Right forelimb (tissue), 1 donor: ENCODE measurements at regions not wholly inside any gene's neighbourhood (a gene's known extent, or its start where the extent isn't known, plus 50 kb on each side); places are given as distances from the start of the nearest gene placed in this dataset.

Experiments used
- DNase-seq: peaks from one replicate; pipeline ENCODE4 v3.0.0-alpha.2; 2018

DNA sequence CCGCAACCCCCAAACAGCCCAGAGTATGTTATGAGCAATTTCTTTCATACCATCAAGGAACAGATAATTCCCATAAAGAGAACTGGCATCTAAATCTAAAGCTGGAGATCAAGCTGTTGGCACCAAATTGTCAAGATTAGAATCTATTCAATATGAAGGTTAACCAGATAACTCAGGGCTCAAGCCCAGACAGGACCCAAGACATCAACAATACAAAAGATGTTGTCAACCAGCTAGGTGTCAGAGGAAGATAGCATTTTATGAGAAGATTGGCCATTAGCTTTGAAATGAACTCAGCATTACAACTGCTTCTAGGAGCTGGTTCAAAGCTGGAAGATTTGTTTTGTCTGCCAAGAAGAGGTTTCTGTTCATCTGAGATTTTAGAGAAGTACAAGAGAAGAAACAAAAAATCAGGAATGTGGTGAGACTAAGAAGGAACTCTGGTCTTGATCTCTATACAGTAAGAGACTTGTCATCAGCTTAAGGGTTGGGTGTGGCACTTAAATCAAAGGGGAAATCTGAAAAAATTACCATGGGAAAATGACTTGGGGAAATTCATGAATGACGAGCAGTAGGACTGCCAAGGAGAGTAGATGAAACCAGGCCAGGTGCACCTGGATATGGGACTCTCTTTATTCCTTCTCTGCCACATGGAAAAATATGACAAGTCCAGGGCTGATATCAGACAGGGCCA, 64.2 kb upstream of the COX10 start:
- no peak for DNase-seq

DNA sequence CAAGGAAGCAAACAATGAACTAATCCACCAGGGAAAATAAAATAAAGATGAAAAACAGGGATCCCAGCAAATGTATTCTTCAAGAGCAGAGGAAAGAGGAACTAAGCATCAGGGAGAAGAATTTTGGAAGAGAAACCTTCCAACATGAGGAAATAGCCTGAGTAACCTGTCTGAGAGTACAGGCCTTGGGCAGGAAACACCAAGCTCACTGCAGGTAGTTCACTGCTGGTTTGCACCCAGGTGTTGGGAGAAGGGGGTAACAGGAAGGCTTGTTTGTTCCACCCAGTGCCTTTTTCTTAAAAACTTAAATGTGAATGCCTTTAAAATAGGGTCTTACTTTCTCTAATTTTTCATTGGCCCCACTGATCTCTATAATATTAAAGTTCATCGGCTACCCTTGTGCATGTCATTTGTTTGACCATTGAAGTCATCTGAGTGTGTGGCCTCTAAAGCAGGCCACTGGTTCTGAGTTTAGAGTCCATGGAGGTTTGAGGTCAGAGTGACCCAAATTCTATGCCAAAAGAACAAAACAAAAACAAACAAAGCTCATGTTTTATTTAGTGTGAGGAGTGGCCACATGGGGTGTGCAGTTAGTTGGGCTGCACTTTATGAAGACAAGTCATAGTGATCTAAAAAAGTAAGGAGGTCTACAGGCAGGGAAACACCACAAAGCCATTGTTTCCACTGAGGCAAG, 62.9 kb upstream of the COX10 start:
- no peak for DNase-seq

DNA sequence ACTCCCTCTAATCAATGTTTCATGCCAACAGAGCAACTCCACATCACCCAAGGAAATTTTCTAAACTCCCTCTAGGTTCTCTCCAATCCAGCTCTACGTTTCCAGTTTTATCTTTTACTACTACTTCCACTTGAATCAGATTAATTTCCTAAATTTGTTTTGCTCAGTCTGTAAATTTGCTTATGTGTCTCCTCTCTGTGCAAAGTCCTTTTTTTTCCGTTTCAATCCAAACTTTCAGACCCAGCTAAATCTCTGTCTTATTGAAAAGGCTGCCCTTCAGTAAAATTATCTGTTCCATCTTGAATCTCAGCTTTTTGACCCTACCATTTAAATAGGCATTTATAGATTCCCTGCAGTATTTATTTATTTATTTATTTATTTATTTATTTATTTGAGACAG, 61.4 kb upstream of the COX10 start:
- DNase-seq = no peak

DNA sequence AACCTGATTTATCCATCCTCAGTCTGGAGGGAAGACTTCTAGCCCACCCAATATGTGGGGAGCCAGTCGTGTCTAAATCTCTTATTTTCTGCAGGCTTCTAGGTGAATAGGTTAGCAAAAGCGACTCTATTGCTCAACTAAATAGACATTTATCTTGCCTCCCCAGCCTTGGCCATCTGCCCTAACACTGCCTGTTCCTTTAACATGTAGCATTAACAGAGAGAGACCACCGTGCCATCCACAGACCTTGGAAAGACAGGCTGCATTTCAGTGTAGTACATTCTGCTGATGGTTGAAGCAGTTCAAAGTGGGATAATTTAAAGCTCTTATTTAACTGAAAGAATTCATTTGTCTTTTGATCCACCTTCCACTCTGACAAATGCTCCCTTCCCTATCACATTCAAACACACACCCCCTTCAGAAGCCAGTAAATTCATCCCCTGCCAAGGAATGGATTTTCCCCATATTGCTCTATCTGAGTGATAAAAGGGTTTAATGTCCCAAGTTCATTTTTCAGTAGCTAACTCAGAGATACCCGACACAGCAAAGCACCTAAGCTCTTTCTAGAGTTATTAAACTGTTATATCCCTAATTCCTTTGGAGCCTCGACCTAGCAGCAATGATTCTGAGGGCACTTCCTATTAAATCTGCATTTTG, 58.1 kb upstream of the COX10 start:
- no peak for DNase-seq

DNA sequence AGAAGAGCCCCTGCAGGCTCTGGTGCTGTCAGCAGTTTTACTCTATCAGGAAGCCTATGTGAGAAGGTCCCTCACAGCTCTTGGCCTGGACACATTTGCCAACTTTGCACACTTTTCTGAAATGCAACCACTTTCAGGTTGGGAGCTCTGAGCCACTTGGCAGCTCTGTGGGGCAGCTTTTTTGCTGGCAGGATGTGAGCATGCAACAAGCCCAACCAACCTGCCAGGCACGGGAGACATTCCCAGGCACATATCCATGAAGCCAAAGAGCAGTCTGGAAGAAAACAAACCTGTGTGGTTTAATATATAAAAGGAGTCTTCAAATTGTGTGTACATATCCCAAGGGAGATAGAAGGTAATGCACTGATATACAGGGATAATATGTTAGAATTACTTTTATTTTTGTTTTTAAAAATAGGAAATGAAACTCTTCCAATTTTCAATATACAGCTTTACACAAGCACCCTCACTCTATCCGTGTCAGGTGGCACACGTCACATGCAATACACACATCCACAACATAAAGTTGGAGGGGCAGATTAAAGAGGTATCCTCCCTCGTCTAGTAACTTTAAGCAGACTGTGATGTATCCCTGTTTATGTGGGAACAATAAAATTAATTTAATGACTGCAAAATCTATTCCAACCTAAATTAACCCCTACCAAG, 57.4 kb upstream of the COX10 start:
- DNase-seq = no peak

DNA sequence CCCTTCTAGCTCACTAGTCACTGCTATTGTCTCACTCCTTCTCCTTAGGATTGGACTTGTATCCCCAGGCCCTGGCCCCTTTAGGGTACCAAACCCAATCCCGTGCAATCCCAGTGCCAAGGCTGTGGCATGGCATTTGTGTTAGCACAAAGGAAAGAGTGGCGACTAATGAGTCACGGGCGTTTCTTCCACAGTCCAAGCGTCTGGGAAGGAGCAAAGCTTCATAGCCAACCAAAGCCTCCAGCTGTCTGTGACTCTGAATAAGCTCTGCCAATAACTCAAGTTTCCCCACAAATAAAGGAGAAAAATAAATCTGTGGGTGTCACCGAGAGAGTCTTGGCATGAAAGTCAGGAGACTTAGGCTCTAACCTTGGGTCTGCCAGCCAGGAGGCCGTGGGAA, 54.6 kb upstream of the COX10 start:
- no peak for DNase-seq

DNA sequence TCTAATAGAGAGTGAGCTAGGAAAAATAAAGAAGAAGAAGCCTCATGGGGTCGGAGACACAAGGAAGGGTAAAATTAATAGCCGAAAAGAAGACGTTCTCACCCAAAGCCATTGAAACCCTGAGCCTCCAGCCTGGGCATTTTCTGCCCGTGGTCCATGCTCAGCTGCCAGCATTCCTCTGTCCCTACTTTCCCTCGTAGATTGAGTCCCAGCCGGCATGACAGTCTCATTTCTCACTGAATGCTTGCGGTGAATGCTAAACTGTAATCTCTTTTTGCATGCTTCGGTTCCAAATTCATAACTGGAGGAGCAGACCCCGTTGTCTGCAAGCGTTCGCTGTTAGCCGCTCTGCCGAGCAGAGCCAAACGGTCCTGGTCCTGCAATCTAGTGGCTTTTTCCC, 54.0 kb upstream of the COX10 start:
- DNase-seq = no peak

DNA sequence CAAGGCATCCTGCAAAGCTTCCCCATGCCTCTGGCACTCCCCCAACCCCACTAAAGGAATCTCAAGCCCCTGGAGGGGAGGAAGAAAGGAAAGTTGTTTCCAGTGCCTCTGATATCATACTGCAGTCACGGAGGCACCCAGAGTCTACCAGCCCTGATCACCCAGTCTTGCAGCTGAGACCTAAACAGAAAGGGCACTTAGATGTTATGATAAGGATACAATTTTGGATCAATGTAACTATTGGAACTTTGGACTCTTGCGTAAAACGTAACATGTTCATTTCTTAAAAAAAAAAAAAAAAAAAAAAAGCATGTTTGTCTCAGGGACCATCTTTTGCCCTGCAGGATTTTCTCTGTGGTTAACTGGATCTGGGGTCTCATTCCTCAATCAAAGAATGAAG, 52.4 kb upstream of the COX10 start:
- no peak for DNase-seq

DNA sequence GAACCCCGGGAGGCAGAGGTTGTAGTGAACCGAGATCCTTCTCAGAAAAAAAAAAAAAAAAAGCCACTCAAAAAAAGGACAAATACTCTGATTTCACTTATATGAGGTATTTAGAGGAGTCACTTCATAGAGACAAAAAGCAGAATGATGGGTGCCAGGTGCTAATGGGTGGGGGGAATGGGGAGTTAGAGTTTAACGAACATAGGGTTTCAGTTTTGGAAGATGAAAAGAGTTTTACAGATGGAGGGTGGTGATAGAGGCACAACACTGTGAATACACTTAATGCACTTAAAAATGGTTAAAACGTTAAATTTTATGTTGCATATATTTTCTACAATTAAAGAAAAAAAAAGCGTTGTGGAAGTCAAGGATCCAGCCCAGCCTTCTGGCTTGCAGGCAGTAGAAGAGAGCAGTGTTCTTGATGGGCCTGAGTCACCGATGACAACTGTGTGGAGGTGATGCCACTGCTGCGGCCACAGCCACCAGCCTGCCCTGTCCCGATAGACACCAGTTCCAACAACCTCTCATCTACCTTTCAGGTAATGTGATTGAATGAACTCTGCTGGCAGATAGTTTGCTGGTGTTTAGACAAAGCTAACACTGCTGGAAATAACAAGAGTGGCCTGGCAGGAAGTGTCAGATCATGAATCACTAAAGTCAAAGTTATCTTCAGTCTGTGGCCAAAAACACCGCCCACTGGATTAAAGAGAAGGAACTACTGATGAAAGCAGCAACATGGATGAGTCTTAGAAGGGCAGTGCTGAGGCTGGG, 49.9 kb upstream of the COX10 start:
- DNase-seq = no peak
